B cell (primary cell): ENCODE measurements at regions not wholly inside any gene's neighbourhood (a gene's known extent, or its start where the extent isn't known, plus 50 kb on each side); places are given as distances from the start of the nearest gene placed in this dataset.
"Not testable (repeated sequence)": the region's sequence is repeated elsewhere in the genome, so short reads cannot be mapped to it uniquely, and the experiment has no call there.

Source experiments
- ATAC-seq: fragments of 200-7000 bp; cut with Tn5 transposase; one replicate; pipeline ENCODE4 v1.10.0; 2021; ENCODE audit warnings: low read depth, mild to moderate bottlenecking, moderate number of reproducible peaks, moderate library complexity
- CTCF ChIA-PET: fragments of 350-600 bp; sonication (Branson Sonifier 250); formaldehyde crosslinking; loops from one replicate; lab custom pipeline; 2021; ENCODE audit warnings: antibody characterized with exemption, inconsistent platforms; lab: Charles Lee
- POLR2A ChIA-PET: fragments of 350-600 bp; sonication (Branson Sonifier 250); formaldehyde crosslinking; loops from one replicate; lab custom pipeline; 2021; ENCODE audit warnings: antibody characterized with exemption; lab: Charles Lee
- DNase-seq: peaks from one replicate; pipeline ENCODE4 v3.0.0; 2013
- H2AFZ ChIP-seq: 2 replicates; pipeline ENCODE4 v1.6.1; 2012; ENCODE audit warnings: mild to moderate bottlenecking, low read depth, low read length; ENCODE audit not compliant: insufficient read depth, poor library complexity, severe bottlenecking
- H3K27ac ChIP-seq, 2 donors: 1 replicate in 1 of 2; 2 replicates in 1 of 2; pipeline ENCODE4 v1.5.1; 2012 to 2013; ENCODE audit warnings: low read length in 2 of 2, mild to moderate bottlenecking in 2 of 2, moderate library complexity in 1 of 2
- H3K27me3 ChIP-seq, 4 experiments: fragments of 200-600 bp in 1 of 4; sonication (generic) in 1 of 4; replicated peaks in 1 of 4; 1 replicate in 2 of 4; 2 replicates in 2 of 4; pipeline versions ENCODE4 v1.6.1 to v1.7.0; 2013 to 2016; ENCODE audit warnings: low read length in 3 of 4, mild to moderate bottlenecking in 2 of 4, mixed read lengths in 1 of 4, moderate library complexity in 1 of 4; ENCODE audit not compliant: insufficient read depth in 4 of 4, control insufficient read depth in 3 of 4; ENCODE audit errors: control extremely low read depth in 1 of 4
- H3K36me3 ChIP-seq, 2 experiments: replicated peaks in 1 of 2; 1 replicate in 1 of 2; 2 replicates in 1 of 2; pipeline versions ENCODE4 v1.6.1 to v1.7.1; 2013; ENCODE audit warnings: low read length in 1 of 2; ENCODE audit not compliant: insufficient read depth in 2 of 2, control insufficient read depth in 1 of 2; ENCODE audit errors: control extremely low read depth in 1 of 2, extremely low read depth in 1 of 2
- H3K4me1 ChIP-seq, 2 donors: fragments of 200-600 bp in 1 of 2; sonication (generic) in 1 of 2; 1 replicate in 1 of 2; 2 replicates in 1 of 2; pipeline versions ENCODE4 v1.5.1 to v1.6.1; 2013 to 2017; ENCODE audit warnings: low read length in 2 of 2; ENCODE audit not compliant: control insufficient read depth in 2 of 2, insufficient read depth in 2 of 2
- H3K4me2 ChIP-seq: replicated peaks from 2 replicates; pipeline ENCODE3; 2012; ENCODE audit warnings: mild to moderate bottlenecking, low read depth, low read length; ENCODE audit not compliant: poor library complexity, severe bottlenecking
- H3K4me3 ChIP-seq, 5 experiments: fragments of 200-600 bp in 1 of 5; sonication (generic) in 1 of 5; 1 replicate in 3 of 5; 2 replicates in 2 of 5; pipeline versions ENCODE4 v1.5.1 to v1.7.0; 2011 to 2016; ENCODE audit warnings: low read length in 4 of 5, mild to moderate bottlenecking in 4 of 5, low read depth in 2 of 5, control low read depth in 1 of 5, moderate library complexity in 1 of 5; ENCODE audit not compliant: insufficient read depth in 1 of 5; ENCODE audit errors: control extremely low read depth in 1 of 5, extremely low read depth in 1 of 5
- H3K79me2 ChIP-seq: fragments of 200-600 bp; sonication (generic); one replicate; pipeline ENCODE4 v1.6.0; 2016; ENCODE audit warnings: low read length; ENCODE audit not compliant: control insufficient read depth, insufficient read depth
- H3K9ac ChIP-seq: fragments of 200-600 bp; sonication (generic); 2 replicates; pipeline ENCODE4 v1.6.1; 2017; ENCODE audit warnings: mild to moderate bottlenecking, low read length, moderate library complexity
- H3K9me3 ChIP-seq, 3 donors: one replicate each; pipeline versions ENCODE4 v1.6.1 to v1.7.1; 2013; ENCODE audit warnings: low read length in 2 of 3; ENCODE audit not compliant: control insufficient read depth in 2 of 3, insufficient read depth in 1 of 3; ENCODE audit errors: control extremely low read depth in 1 of 3
- H4K20me1 ChIP-seq: 2 replicates; pipeline ENCODE4 v1.6.0; 2012; ENCODE audit warnings: mild to moderate bottlenecking, low read length; ENCODE audit not compliant: insufficient read depth, control insufficient read depth, poor library complexity, severe bottlenecking
- H3K27ac Mint-ChIP-seq: one replicate; pipeline ENCODE4 v1.8.0; 2021; ENCODE audit warnings: mixed read lengths
- H3K27me3 Mint-ChIP-seq: one replicate; pipeline ENCODE4 v1.8.0; 2021; ENCODE audit warnings: mixed read lengths
- H3K4me1 Mint-ChIP-seq: one replicate; pipeline ENCODE4 v1.8.0; 2021; ENCODE audit warnings: mixed read lengths
- H3K4me3 Mint-ChIP-seq: one replicate; pipeline ENCODE4 v1.8.0; 2021; ENCODE audit warnings: mixed read lengths
- H3K9me3 Mint-ChIP-seq: one replicate; pipeline ENCODE4 v1.8.0; 2022; ENCODE audit warnings: mixed read lengths; ENCODE audit not compliant: insufficient read depth
- EZH2 ChIP-seq: IDR thresholded peaks from 2 replicates; pipeline ENCODE4 v1.6.1; 2012; ENCODE audit warnings: borderline replicate concordance, low read depth, mild to moderate bottlenecking, moderate library complexity, low read length; ENCODE audit not compliant: insufficient read depth, poor library complexity, severe bottlenecking
- WGBS: methylation state at CpG from one replicate; pipeline ENCODE4 v1.1.5; 2013; ENCODE audit warnings: missing lambda C conversion rate; ENCODE audit not compliant: insufficient coverage; 5-methylcytosine and 5-hydroxymethylcytosine counted together
- intact Hi-C: fragments of 100-400 bp; cut with micrococcal nuclease; formaldehyde crosslinking; loops from one replicate; pipeline ENCODE4 v1.10.0; 2022
- TF ChIP-seq, protein P1 (sequence below): fragments of 200-600 bp; IDR thresholded peaks from one replicate; pipeline ENCODE4 v1.8.0; 2022; ENCODE audit warnings: antibody characterized with exemption, mild to moderate bottlenecking

DNA sequence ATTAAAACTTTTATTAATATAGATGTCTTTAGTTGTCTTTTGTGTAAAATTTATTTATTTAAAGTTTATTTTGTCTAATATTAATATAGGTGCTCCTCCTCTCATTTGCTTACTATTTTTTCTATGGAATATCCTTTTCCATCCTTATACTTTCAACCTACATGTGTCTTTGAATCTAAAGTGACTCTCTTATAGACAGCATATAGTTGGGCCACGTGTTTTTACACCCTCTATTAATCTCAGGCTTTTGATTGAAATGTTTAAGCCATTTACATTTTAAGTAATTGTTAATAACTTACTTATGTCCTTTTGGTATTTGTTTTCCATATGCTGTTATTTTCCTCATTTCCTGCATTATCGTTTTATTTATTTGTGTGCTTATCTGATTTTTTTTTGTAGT, 74.4 kb upstream of the LRFN5 start:
- CTCF ChIA-PET = no interaction called here
- no peaks in the 10 kb centered on the region for H3K9me3 ChIP-seq
- H3K4me2 ChIP-seq = no peak overlapping the region
- no peak overlapping the region for H2AFZ ChIP-seq
- Mint-ChIP-seq H3K4me3 (no peak overlapping the region), H3K9me3 (no peaks in the 10 kb centered on the region), H3K4me1 (no peaks in the 10 kb centered on the region), H3K27me3 (no peaks in the 10 kb centered on the region), H3K27ac (no peak overlapping the region)
- no peak overlapping the region for H3K27ac ChIP-seq
- no CpG with 5 or more reads among the region's 2 CpGs for WGBS
- no peaks in the 10 kb centered on the region for H3K79me2 ChIP-seq
- TF ChIP-seq, protein P1, sequence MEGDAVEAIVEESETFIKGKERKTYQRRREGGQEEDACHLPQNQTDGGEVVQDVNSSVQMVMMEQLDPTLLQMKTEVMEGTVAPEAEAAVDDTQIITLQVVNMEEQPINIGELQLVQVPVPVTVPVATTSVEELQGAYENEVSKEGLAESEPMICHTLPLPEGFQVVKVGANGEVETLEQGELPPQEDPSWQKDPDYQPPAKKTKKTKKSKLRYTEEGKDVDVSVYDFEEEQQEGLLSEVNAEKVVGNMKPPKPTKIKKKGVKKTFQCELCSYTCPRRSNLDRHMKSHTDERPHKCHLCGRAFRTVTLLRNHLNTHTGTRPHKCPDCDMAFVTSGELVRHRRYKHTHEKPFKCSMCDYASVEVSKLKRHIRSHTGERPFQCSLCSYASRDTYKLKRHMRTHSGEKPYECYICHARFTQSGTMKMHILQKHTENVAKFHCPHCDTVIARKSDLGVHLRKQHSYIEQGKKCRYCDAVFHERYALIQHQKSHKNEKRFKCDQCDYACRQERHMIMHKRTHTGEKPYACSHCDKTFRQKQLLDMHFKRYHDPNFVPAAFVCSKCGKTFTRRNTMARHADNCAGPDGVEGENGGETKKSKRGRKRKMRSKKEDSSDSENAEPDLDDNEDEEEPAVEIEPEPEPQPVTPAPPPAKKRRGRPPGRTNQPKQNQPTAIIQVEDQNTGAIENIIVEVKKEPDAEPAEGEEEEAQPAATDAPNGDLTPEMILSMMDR = no peak
- no peak for TF ChIP-seq EZH2
- POLR2A ChIA-PET = no interaction called here
- H4K20me1 ChIP-seq = no peaks in the 10 kb centered on the region
- no peaks in the 10 kb centered on the region for H3K27me3 ChIP-seq
- ATAC-seq (no peak), DNase-seq (no peak)
- H3K4me3 ChIP-seq = no peak overlapping the region
- H3K4me1 ChIP-seq = no peaks in the 10 kb centered on the region
- intact Hi-C loops = no loop called here
- no peak overlapping the region for H3K9ac ChIP-seq
- H3K36me3 ChIP-seq = no peaks in the 10 kb centered on the region

DNA sequence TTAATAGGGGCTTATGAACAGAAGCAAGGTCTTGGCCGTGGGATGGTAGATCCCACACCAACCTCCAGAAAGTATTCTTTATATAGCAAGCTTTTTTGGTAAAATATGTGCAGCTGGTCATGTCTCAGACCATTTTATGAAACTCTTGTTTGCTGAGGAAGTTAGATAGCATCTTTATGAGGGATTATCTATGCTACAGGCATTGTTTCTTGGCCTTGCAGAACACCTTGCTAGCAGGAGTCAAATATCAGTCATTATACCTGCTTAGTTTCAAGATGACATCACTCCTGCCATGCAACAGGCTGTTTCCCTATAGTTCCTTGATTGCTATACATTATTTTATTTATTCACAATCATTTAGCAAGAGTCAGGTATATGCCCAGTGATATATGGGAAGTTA, 84.8 kb upstream of the LRFN5 start:
- DNase-seq = no peak
- Mint-ChIP-seq H3K4me3 (no peak overlapping the region), H3K27me3 (no peaks in the 10 kb centered on the region), H3K4me1 (no peaks in the 10 kb centered on the region), H3K27ac (no peak overlapping the region), H3K9me3 (no peaks in the 10 kb centered on the region)
- Histone ChIP-seq H3K79me2 (no peaks in the 10 kb centered on the region), H3K9ac (no peak overlapping the region), H3K9me3 (no peaks in the 10 kb centered on the region), H3K27me3 (no peaks in the 10 kb centered on the region), H3K36me3 (no peaks in the 10 kb centered on the region), H2AFZ (no peak overlapping the region), H4K20me1 (no peaks in the 10 kb centered on the region), H3K27ac (no peak overlapping the region), H3K4me2 (no peak overlapping the region), H3K4me1 (no peaks in the 10 kb centered on the region), H3K4me3 (no peak overlapping the region)
- ChIA-PET POLR2A (no interaction called here), CTCF (no interaction called here)
- no peak for TF ChIP-seq EZH2
- intact Hi-C loops = no loop called here
- WGBS = no CpG with 5 or more reads among the region's 1 CpG
- no peak for ATAC-seq

DNA sequence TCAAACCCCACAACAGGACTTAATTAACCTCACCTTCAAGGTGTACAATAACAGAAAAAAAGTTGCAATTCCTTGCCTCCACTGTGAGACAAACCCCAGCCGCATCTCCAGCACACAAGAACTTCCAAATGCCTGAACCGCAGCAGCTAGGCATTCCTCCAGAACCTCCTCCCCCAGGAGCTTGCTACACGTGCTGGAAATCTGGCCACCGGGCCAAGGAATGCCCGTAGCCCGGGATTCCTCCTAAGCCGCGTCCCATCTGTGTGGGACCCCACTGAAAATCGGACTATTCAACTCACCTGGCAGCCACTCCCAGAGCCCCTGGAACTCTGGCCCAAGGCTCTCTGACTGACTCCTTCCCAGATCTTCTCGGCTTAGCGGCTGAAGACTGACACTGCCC, 88.6 kb upstream of the LRFN5 start:
- not testable (repeated sequence) for H2AFZ ChIP-seq
- WGBS = 78% methylated on average over 3 of the region's 11 CpGs

More for the DNA sequence above, 88.6 kb upstream of the LRFN5 start:
- H4K20me1 ChIP-seq, H3K27ac Mint-ChIP-seq, CTCF ChIA-PET, intact Hi-C loops, POLR2A ChIA-PET, ATAC-seq, H3K9me3 ChIP-seq, H3K4me1 Mint-ChIP-seq, H3K79me2 ChIP-seq, H3K4me1 ChIP-seq, H3K27ac ChIP-seq, H3K4me2 ChIP-seq, H3K4me3 Mint-ChIP-seq, H3K9me3 Mint-ChIP-seq, DNase-seq, H3K36me3 ChIP-seq, H3K27me3 ChIP-seq, H3K9ac ChIP-seq, H3K27me3 Mint-ChIP-seq, H3K4me3 ChIP-seq: not testable (repeated sequence)
